ENCODE measurements at regions not wholly inside any gene's neighbourhood (a gene's known extent, or its start where the extent isn't known, plus 50 kb on each side); places are given as distances from the start of the nearest gene placed in this dataset.

DNA sequence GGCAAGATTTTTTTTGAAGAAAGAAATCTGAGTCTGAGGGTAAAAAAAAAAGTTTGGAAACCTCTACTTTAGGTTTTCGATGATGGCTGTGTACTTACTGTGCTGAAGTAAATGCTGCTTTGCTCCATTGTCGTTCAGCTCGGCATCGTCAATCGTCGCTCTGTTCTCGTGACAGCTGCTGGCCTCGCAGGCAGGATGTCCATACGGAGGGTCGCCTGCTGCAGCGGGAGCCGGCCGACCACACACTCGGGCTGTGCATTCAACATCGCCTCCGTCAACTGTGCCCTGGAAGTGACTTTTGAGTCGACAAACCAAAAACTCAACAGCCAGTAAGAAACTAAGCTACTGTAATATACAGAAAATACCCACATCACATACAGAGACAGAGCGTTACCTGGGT lies 53.1 kb upstream of the SMOC2 start:
- TF ChIP-seq POLR2AphosphoS5 (IDR thresholded peaks at IDR 0.05; ENCODE audit: borderline replicate concordance, low read depth, low read length) (no peak), EZH2 (IDR thresholded peaks at IDR 0.05) (no peak), FOXP2 (optimal IDR thresholded peaks at IDR 0.05; ENCODE audit: control extremely low read depth, extremely low read length, insufficient read depth) (no peak)

All from SK-N-MC (cell line).